GM10266 (cell line): ENCODE measurements at regions not wholly inside any gene's neighbourhood (a gene's known extent, or its start where the extent isn't known, plus 50 kb on each side); places are given as distances from the start of the nearest gene placed in this dataset.
"Not testable (repeated sequence)": the region's sequence is repeated elsewhere in the genome, so short reads cannot be mapped to it uniquely, and the experiment has no call there.

ENCODE experiments used
- DNase-seq: peaks from one replicate; pipeline ENCODE4 v3.0.0; 2012; ENCODE audit errors: extremely low spot score
- TF ChIP-seq, protein P1 (sequence below): IDR thresholded peaks from 2 replicates; pipeline ENCODE4 v1.5.1; 2012; ENCODE audit warnings: mild to moderate bottlenecking, low read depth; ENCODE audit not compliant: control insufficient read depth, insufficient read depth; ENCODE audit errors: missing control alignments

DNA sequence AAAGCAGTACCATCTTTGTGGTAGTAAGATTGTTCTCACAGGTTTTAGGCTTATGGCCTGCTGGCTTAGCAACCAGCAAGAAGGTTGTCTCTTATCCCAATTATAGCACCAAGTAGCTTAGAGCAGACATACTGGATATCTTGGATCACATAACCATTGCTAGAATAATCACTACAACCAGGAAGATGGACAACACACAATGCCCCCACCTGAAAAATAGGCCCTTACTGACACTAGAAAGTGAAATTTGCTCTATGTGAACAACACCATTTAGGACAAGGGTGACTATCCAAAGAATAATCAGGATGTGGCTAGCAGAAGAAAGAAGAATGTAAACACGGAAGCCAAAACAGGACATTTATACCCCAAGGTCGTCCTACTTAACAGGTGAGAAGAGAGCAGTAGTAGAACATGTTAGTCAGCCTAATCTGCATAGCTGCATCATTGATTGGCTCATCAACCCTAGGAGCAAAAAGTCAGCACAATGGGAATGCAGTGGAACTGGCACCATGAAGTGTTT is 172.7 kb upstream of the MARCKS start:
- TF ChIP-seq, protein P1, sequence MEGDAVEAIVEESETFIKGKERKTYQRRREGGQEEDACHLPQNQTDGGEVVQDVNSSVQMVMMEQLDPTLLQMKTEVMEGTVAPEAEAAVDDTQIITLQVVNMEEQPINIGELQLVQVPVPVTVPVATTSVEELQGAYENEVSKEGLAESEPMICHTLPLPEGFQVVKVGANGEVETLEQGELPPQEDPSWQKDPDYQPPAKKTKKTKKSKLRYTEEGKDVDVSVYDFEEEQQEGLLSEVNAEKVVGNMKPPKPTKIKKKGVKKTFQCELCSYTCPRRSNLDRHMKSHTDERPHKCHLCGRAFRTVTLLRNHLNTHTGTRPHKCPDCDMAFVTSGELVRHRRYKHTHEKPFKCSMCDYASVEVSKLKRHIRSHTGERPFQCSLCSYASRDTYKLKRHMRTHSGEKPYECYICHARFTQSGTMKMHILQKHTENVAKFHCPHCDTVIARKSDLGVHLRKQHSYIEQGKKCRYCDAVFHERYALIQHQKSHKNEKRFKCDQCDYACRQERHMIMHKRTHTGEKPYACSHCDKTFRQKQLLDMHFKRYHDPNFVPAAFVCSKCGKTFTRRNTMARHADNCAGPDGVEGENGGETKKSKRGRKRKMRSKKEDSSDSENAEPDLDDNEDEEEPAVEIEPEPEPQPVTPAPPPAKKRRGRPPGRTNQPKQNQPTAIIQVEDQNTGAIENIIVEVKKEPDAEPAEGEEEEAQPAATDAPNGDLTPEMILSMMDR: no peak
- no peak for DNase-seq

DNA sequence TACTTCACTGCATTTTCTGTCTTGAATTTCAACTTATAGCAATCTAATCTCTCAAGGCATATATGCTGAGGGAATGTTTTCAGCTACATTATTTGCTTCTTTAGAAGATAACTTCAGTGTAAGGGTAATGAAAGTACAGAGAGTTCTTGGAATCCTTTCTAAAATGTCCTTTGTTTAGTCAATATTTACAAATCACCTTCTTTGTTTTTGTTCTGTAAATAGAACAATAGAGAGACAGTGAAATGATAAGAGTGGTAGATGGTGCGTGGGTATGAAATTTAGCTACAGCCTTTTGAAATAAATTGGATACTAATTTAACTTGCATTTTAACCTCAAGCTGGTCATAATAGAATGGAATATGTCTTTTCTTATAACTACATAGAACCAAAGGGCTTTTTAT is 171.1 kb upstream of the MARCKS start:
- no peak for DNase-seq
- TF ChIP-seq, protein P1: no peak

DNA sequence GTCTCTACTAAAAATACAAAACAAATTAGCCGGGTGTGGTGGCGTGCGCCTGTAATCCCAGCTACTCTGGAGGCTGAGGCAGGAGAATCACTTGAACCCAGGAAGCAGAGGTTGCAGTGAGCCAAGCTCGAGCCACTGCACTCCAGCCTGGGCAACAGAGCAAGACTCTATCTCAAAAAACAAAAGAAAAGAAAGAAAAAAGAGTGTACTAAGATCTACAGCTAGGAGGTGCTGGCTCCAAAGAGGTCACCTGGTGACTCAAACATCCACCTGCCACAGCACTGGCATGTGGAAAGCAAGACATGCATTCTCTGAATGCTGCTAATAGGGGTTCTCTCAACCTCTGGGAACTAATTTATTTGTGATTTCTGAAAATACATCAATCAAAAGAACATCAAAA is 167.5 kb upstream of the MARCKS start:
- DNase-seq: not testable (repeated sequence)

DNA sequence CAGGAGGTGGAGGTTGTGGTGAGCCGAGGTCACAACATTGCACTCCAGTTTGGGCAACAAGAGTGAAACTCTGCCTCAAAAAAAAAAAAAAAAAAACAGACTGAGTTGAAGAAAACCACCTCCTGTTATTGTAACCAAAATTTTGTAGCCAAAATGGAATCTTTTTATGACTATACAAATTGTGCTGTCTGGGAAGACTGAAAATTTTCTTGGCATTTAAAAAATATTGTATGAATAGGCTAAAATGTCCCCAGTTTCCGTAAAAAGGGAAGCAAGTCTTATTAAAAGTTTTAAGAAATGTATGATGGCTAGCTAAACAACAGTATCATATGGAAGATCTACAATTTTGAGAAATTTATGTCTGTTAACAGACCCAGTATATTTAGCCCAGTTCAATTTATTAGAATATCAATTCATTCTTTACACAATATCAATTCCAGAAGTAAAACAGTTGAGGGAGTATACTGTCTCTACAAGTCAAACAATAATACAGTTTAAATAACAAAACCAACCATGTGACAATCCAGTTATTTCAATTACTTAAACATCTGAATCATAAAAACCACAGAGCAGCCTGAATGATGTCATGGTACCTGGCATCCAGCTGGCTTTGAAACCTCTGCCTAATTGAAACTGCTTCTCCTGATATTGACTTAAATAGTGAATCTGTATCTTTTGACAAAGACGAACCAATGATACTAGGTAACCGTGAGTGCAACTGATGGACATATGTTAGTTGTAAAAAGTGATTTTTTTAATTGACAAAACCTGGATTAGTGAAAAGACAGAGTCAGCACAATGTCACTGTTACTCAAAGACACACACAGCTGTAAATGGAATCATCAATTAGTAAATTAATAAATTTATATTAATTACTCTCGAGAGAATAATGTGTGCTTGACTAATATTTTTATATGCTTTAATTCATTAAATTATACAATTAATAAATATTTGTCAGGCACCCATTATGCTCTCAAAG is 166.6 kb upstream of the MARCKS start:
- DNase-seq: peak; percentile 23
- TF ChIP-seq, protein P1: no peak

DNA sequence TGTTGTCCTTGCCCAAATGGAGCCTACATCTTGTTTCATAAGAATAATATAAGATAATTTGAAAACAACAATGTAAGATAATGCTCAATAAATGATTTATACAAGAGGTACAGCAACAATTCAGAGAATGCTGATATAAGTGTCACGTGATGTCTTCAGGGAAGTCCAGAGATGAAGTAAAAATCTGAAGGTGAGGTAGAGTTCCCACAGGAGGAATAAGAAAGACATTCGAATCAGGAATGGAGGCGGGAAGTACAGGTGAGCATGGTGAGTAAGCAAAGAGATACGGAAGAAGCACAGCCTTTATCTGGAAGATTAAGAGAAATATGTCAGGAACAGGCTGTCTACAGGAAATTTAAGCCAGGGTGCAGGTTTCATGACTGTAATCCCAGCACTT is 165.9 kb upstream of the MARCKS start:
- TF ChIP-seq, protein P1: no peak
- DNase-seq: no peak

DNA sequence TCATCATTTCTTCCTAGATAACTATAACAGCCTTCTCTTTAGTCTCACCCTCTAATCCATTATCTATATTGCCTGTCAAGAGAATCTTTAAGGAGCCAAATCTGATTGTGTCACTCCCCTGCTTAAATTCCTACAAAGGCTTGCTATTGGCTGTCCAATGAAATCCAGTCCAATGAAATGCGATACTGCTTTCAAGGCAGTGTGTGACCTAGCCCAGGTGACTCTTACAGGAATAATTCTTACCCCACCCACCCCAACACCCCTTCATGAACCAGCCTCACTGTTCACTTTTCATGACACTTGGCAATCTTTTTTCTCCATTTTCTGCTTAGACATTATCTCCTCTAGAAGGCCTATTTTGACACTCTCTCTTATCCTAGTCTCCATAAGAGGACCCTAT is 163.3 kb upstream of the MARCKS start:
- TF ChIP-seq, protein P1: no peak
- no peak for DNase-seq

DNA sequence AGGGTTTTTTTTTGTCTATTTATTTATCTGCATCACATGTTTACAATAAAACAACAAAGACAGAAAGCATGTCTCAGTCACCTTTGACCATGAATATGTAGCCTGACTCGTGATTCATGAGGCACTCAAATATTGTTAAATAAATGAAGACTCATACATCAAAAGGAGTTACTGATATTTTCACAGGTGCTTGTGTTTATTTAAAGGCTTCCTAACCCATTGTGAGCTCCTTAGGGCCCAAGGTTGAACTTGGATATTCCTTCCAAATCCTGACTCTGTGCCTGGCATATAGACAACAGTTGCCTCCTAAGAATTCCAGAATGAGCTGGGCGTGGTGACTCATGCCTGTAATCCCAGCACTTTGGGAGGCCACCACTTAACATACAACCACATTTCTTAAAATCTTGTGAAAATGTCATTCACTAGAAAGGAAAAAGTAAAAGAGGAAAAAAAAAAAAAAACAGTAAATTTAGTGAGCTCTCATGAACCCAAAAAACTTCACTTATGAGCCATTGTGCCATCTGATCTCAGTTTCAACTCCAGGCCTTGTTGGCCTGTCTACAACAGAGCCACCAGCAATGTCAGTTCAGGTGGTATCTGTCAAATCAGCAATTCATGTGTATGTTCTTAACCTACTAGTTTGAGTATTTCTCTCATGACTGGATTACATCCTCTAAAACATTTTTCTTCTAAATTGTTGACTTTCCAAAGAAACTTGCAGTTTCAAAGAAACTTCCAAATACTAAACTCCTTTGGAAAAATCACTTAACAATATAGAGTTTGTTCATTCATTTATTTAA is 162.7 kb upstream of the MARCKS start:
- DNase-seq: no peak
- TF ChIP-seq, protein P1: no peak
